Fibroblast of pulmonary artery (primary cell): ENCODE measurements at regions not wholly inside any gene's neighbourhood (a gene's known extent, or its start where the extent isn't known, plus 50 kb on each side); places are given as distances from the start of the nearest gene placed in this dataset.

Experiments used
- DNase-seq: peaks from one replicate; pipeline ENCODE4 v3.0.0-alpha.2; 2010; ENCODE audit warnings: low read depth
- H3K4me3 ChIP-seq: replicated peaks from 2 replicates; pipeline ENCODE4 v1.5.1; 2011; ENCODE audit warnings: low read depth, mild to moderate bottlenecking, control low read depth, low read length, moderate library complexity
- CTCF ChIP-seq: IDR thresholded peaks from 2 replicates; pipeline ENCODE4 v1.5.1; 2011; ENCODE audit warnings: mild to moderate bottlenecking, control low read depth, low read length, inconsistent platforms; ENCODE audit errors: missing control alignments

GRCh38 chr10:4181621-4182049 is 396.6 kb upstream of the KLF6 start:
- no peak for TF ChIP-seq CTCF
- no peak overlapping the region for H3K4me3 ChIP-seq

GRCh38 chr10:4181081-4181480 is 396.1 kb upstream of the KLF6 start:
- DNase-seq = no peak
- TF ChIP-seq CTCF = no peak
- H3K4me3 ChIP-seq = no peak overlapping the region

More at GRCh38 chr10:4181621-4182049, 396.6 kb upstream of the KLF6 start:
- DNase-seq = no peak

- H3K4me3 ChIP-seq = no peak overlapping the region
- DNase-seq = no peak
- TF ChIP-seq CTCF = no peak
Observed at GRCh38 chr10:4177791-4178190, 392.8 kb upstream of the KLF6 start.

- DNase-seq = no peak
- TF ChIP-seq CTCF = no peak
Observed at GRCh38 chr10:4176500-4177281, 391.7 kb upstream of the KLF6 start.

GRCh38 chr10:4174197-4174596 is 389.2 kb upstream of the KLF6 start:
- no peak for TF ChIP-seq CTCF
- DNase-seq = no peak
- H3K4me3 ChIP-seq = no peak overlapping the region

More at GRCh38 chr10:4176500-4177281, 391.7 kb upstream of the KLF6 start:
- no peak overlapping the region for H3K4me3 ChIP-seq

GRCh38 chr10:4170633-4171314 is 385.8 kb upstream of the KLF6 start:
- no peak for DNase-seq
- no peak overlapping the region for H3K4me3 ChIP-seq
- TF ChIP-seq CTCF = no peak
